Astrocyte (in vitro differentiated cells and primary cell): ENCODE measurements at regions not wholly inside any gene's neighbourhood (a gene's known extent, or its start where the extent isn't known, plus 50 kb on each side); places are given as distances from the start of the nearest gene placed in this dataset.

ENCODE experiments used
- DNase-seq: peaks from one replicate; pipeline ENCODE4 v3.0.0-alpha.2; 2010; ENCODE audit warnings: low read depth
- FAIRE-seq: peaks from 2 replicates; lab custom pipeline; 2011; peaks lifted over from hg19 to GRCh38; lab: Jason Lieb, UNC
- H2AFZ ChIP-seq: 2 replicates; pipeline ENCODE4 v1.6.0; 2012; ENCODE audit warnings: low read depth, low read length, inconsistent platforms
- H3K27ac ChIP-seq: 2 replicates; pipeline ENCODE4 v1.5.1; 2011; ENCODE audit warnings: low read depth, low read length, inconsistent platforms
- H3K27me3 ChIP-seq: 2 replicates; pipeline ENCODE4 v1.6.0; 2011; ENCODE audit warnings: low read length, inconsistent platforms; ENCODE audit not compliant: insufficient read depth
- H3K36me3 ChIP-seq: 2 replicates; pipeline ENCODE4 v1.5.1; 2011; ENCODE audit warnings: low read length, inconsistent platforms; ENCODE audit not compliant: insufficient read depth
- H3K4me1 ChIP-seq: 2 replicates; pipeline ENCODE4 v1.5.1; 2011; ENCODE audit warnings: low read length, inconsistent platforms; ENCODE audit not compliant: insufficient read depth
- H3K4me2 ChIP-seq: 2 replicates; pipeline ENCODE4 v1.6.0; 2012; ENCODE audit warnings: low read length, inconsistent platforms
- H3K4me3 ChIP-seq: 2 replicates; pipeline ENCODE4 v1.5.1; 2011; ENCODE audit warnings: low read depth, mild to moderate bottlenecking, low read length, inconsistent platforms; ENCODE audit not compliant: insufficient read depth
- H3K79me2 ChIP-seq: 2 replicates; pipeline ENCODE4 v1.6.0; 2012; ENCODE audit warnings: mild to moderate bottlenecking, low read length, inconsistent platforms; ENCODE audit not compliant: insufficient read depth
- H3K9ac ChIP-seq: 2 replicates; pipeline ENCODE4 v1.6.0; 2012; ENCODE audit warnings: mild to moderate bottlenecking, low read length, inconsistent platforms
- H3K9me3 ChIP-seq: 2 replicates; pipeline ENCODE4 v1.5.1; 2012; ENCODE audit warnings: low read depth, mild to moderate bottlenecking, low read length, inconsistent platforms; ENCODE audit not compliant: insufficient read depth
- H4K20me1 ChIP-seq: 2 replicates; pipeline ENCODE4 v1.6.0; 2012; ENCODE audit warnings: low read length, inconsistent platforms; ENCODE audit not compliant: insufficient read depth
- H3K27ac Mint-ChIP-seq: one replicate; pipeline ENCODE4 v1.8.0; 2021; ENCODE audit warnings: mild to moderate bottlenecking, mixed read lengths; ENCODE audit not compliant: unreplicated experiment
- H3K27me3 Mint-ChIP-seq: one replicate; pipeline ENCODE4 v1.8.0; 2021; ENCODE audit warnings: low read depth, mixed read lengths; ENCODE audit not compliant: unreplicated experiment
- H3K36me3 Mint-ChIP-seq: one replicate; pipeline ENCODE4 v1.8.0; 2021; ENCODE audit warnings: low read depth, mixed read lengths; ENCODE audit not compliant: unreplicated experiment
- H3K4me1 Mint-ChIP-seq: one replicate; pipeline ENCODE4 v1.8.0; 2021; ENCODE audit warnings: low read depth, mixed read lengths; ENCODE audit not compliant: unreplicated experiment
- H3K4me3 Mint-ChIP-seq: one replicate; pipeline ENCODE4 v1.8.0; 2021; ENCODE audit warnings: mild to moderate bottlenecking, moderate library complexity, mixed read lengths; ENCODE audit not compliant: unreplicated experiment
- H3K9me3 Mint-ChIP-seq: one replicate; pipeline ENCODE4 v1.8.0; 2021; ENCODE audit warnings: mild to moderate bottlenecking, mixed read lengths; ENCODE audit not compliant: unreplicated experiment
- CTCF ChIP-seq: IDR thresholded peaks from 2 replicates; pipeline ENCODE4 v1.5.1; 2011; ENCODE audit warnings: low read depth, mild to moderate bottlenecking, inconsistent platforms, low read length, moderate library complexity; ENCODE audit not compliant: insufficient read depth
- EZH2 ChIP-seq: IDR thresholded peaks from 2 replicates; pipeline ENCODE4 v1.6.1; 2012; ENCODE audit warnings: mild to moderate bottlenecking, low read length, inconsistent platforms; ENCODE audit not compliant: insufficient read depth

- H3K4me2 ChIP-seq, result no peak overlapping the region
- no peak overlapping the region for H3K27ac Mint-ChIP-seq
- no peaks in the 10 kb centered on the region for H3K27me3 ChIP-seq
- no peak for FAIRE-seq
- H3K36me3 Mint-ChIP-seq, result no peaks in the 10 kb centered on the region
- H3K36me3 ChIP-seq, result no peaks in the 10 kb centered on the region
- peaks cover 84% of the 10 kb centered on the region for H3K27me3 Mint-ChIP-seq
- H3K4me3 Mint-ChIP-seq, result no peak overlapping the region
- H3K4me1 Mint-ChIP-seq, result no peaks in the 10 kb centered on the region
- TF ChIP-seq CTCF (peak; percentile 48), EZH2 (no peak)
- no peak overlapping the region for H3K27ac ChIP-seq
- no peaks in the 10 kb centered on the region for H3K9me3 ChIP-seq
- H3K9ac ChIP-seq, result no peak overlapping the region
- DNase-seq, result peak; percentile 9
- H3K9me3 Mint-ChIP-seq, result peaks cover 10% of the 10 kb centered on the region
- no peaks in the 10 kb centered on the region for H4K20me1 ChIP-seq
- H3K4me3 ChIP-seq, result no peak overlapping the region
- H3K79me2 ChIP-seq, result no peaks in the 10 kb centered on the region
- H2AFZ ChIP-seq, result no peak overlapping the region
- H3K4me1 ChIP-seq, result no peaks in the 10 kb centered on the region
These were observed 77.0 kb downstream of the ZNF280B start for GRCh38 chr22:22431271-22432220.

GRCh38 chr22:22432479-22432878 is 76.1 kb downstream of the ZNF280B start:
- Mint-ChIP-seq H3K27ac (no peak overlapping the region), H3K4me3 (no peak overlapping the region), H3K4me1 (no peaks in the 10 kb centered on the region), H3K9me3 (peaks cover 13% of the 10 kb centered on the region), H3K27me3 (peaks cover 85% of the 10 kb centered on the region), H3K36me3 (no peaks in the 10 kb centered on the region)
- Histone ChIP-seq H3K27ac (no peak overlapping the region), H2AFZ (no peak overlapping the region), H3K9me3 (no peaks in the 10 kb centered on the region), H3K79me2 (no peaks in the 10 kb centered on the region), H3K9ac (no peak overlapping the region), H3K4me2 (no peak overlapping the region), H4K20me1 (no peaks in the 10 kb centered on the region), H3K4me3 (no peak overlapping the region), H3K4me1 (no peaks in the 10 kb centered on the region), H3K27me3 (no peaks in the 10 kb centered on the region), H3K36me3 (no peaks in the 10 kb centered on the region)
- FAIRE-seq, result no peak
- TF ChIP-seq CTCF, result no peak
- no peak for TF ChIP-seq EZH2
- no peak for DNase-seq

- Histone ChIP-seq H3K27ac (no peak overlapping the region), H3K4me3 (no peak overlapping the region), H4K20me1 (no peaks in the 10 kb centered on the region), H3K36me3 (no peaks in the 10 kb centered on the region), H3K4me1 (no peaks in the 10 kb centered on the region), H3K79me2 (no peaks in the 10 kb centered on the region), H3K27me3 (no peaks in the 10 kb centered on the region), H3K4me2 (no peak overlapping the region), H2AFZ (no peak overlapping the region), H3K9me3 (no peaks in the 10 kb centered on the region), H3K9ac (no peak overlapping the region)
- TF ChIP-seq EZH2 (no peak), CTCF (no peak)
- H3K4me3 Mint-ChIP-seq, result no peak overlapping the region
- no peaks in the 10 kb centered on the region for H3K36me3 Mint-ChIP-seq
- FAIRE-seq (no peak), DNase-seq (no peak)
- no peaks in the 10 kb centered on the region for H3K4me1 Mint-ChIP-seq
- H3K9me3 Mint-ChIP-seq, result peaks cover 13% of the 10 kb centered on the region
- H3K27me3 Mint-ChIP-seq, result peaks cover 88% of the 10 kb centered on the region
- H3K27ac Mint-ChIP-seq, result no peak overlapping the region
These were observed 75.6 kb downstream of the ZNF280B start for GRCh38 chr22:22432937-22433336.
